RCC 7860 (cell line): ENCODE measurements at regions not wholly inside any gene's neighbourhood (a gene's known extent, or its start where the extent isn't known, plus 50 kb on each side); places are given as distances from the start of the nearest gene placed in this dataset.
"Not testable (repeated sequence)": the region's sequence is repeated elsewhere in the genome, so short reads cannot be mapped to it uniquely, and the experiment has no call there.

Source experiments
- DNase-seq: peaks from one replicate; pipeline ENCODE4 v3.0.0-alpha.2; 2015; ENCODE audit warnings: low spot score
- FAIRE-seq: peaks from 2 replicates; lab custom pipeline; 2012; peaks lifted over from hg19 to GRCh38; lab: Jason Lieb, UNC

DNA sequence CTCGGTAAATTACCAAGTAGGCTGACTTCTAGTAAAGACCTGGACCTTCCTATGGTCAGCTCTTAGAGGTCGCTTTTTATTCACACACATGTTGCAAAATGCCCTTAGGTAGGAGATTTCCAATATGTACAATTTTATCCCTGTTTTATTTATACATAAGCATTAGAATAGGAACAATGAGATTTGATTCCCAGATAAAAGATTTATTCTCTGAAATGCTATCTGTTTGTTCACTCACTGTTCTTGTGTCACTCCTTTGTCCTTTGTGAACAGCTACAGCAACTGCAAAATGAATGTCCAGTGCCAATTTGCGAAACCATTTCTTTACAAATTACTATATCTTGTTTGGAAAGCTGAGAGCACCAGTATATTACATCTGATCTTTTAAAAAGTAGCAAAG lies 991.5 kb upstream of the TYRP1 start:
- FAIRE-seq (no peak), DNase-seq (no peak)

DNA sequence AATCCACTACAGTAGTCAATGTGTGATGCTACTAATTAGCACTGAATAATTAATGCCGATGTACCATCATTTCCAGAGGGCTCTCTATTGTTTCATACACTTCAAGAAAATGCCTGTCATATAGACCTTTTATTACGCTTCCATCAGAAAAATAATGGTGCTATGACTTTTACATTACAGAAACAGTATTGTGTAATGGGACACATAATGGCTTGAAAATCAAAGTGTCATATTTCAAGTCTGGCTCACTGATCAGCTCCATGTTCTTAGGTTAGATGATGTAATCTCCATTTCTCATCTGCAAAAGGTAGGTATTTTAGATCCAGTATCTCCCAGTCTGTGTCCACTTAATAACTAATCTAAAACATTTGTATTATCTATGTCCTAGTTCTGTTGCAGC lies 990.6 kb upstream of the TYRP1 start:
- DNase-seq (no peak), FAIRE-seq (no peak)

DNA sequence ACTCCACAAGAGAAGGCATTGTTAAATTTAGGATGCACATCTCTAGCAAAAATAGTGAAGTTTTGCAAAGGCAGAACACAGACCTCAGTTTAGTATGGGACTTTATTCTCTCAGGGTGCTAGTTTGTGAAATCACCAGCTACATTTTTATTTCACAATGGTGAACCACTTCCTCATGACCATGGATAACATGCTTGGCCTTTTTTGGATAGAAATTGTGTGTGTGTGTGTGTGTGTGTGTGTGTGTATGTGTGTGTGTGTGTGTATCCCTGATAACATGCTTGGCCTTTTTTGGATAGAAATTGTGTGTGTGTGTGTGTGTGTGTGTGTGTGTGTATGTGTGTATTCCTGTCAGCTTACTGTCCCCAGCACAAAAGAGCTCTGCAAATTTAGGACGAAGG lies 989.0 kb upstream of the TYRP1 start:
- not testable (repeated sequence) for FAIRE-seq, DNase-seq

DNA sequence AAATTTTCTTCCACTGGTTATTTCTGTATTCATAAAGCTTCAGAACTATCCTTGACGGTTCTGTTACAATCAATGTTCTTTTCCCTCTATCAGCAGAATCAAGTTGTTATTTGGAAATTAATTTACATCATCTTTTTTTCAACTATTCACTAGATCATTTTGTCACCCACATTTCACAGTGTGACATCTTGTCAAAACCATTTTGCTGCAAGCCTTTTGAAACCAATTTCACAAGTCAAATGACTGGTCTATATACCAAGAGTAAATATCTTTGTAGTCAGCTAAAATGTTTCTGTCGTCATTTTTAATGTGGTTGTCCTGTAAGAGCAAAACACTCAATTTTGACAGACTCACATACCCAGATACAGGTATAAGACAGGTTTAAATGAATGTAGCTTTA lies 984.3 kb upstream of the TYRP1 start:
- FAIRE-seq (no peak), DNase-seq (no peak)

DNA sequence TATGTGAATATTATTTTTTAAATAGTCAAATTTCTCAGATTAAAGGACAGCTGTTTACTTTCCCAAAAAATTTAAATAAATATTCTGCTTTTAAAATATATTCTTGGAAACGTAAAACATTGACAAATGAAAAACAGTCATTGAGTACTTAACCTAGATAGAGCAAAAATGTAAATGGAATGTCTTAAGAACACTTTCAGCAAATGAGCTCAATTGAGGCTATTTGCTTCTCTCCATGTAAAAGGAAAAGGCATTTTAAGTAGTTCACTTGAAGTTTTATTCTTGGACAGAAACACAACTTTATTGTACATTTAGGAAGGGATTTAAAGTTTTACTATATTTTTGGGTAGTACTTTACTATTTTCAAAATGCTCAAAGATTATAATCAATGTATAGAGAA lies 983.6 kb upstream of the TYRP1 start:
- FAIRE-seq: no peak
- no peak for DNase-seq

DNA sequence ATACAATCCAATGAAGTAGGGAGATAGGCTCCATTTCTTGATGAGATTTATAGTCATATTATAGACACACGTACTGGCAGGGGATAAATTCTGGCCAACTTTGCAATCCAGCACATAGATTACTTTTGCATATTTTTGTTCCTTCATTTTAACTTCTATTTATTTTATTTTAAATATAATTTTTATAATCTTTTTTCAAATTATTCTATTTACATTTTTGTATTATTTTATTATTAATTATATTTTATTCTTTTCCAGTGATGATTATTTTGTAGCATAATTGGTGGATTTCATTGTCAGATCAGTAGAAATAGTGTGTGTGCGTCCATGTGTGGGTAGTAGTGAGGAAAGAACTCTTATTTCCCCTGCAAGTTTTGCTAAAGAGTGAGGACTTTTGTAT lies 980.1 kb upstream of the TYRP1 start:
- no peak for FAIRE-seq
- no peak for DNase-seq

DNA sequence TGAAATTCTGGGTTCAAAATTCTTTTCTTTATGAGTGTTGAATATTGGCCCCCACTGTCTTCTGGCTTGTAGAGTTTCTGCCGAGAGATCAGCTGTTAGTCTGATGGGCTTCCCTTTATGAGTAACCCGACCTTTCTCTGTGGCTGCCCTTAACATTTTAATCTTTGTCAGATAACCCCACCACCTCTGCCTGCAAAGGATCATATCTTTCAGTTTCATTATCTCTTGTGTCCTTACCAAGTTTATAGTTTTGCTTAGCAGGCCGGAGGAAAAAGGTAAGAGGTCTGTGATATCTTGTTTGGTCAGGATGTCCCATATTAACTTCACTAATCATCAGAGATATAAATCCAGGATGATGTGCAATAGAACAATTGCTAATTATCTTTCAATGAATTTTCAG lies 970.2 kb upstream of the TYRP1 start:
- DNase-seq: no peak

DNA sequence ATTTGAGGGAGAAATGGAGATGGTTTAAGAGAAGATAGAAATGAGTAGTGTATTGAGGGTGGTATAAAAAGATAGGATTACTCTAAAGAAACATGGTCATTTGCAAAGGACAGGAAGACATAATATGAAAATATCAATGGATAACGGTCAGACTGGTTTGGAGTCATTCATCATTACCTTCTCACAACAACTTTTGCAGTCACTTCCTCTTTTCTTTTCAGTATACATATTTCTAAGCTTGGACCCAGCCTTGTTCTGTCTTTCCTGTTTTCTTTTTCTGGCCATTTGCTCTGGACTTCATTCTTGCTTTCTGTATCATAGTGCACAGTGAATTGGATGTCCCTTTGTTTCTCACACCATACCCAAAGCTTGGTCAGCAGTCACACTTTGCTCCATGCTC lies 966.5 kb upstream of the TYRP1 start:
- no peak for FAIRE-seq
- DNase-seq: no peak

More for the DNA sequence above, 970.2 kb upstream of the TYRP1 start:
- no peak for FAIRE-seq

DNA sequence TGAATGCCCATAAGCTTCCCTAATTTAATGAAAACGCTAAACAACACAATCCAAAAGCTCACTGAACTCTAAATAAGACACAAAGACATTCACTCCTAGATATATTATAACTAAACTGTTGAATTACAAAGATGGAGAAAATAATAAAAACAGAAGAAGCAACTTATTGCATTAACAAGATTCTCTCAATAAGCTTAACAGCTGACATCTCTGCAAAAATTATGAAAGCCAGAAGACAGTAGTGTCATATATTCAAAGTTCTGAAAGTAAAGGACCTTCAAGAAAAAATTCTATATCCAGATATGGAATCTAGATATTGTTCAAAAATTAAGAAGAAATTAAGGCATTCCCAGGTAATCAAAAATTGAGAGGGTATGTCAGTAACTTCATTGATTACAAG lies 957.8 kb upstream of the TYRP1 start:
- FAIRE-seq: no peak

DNA sequence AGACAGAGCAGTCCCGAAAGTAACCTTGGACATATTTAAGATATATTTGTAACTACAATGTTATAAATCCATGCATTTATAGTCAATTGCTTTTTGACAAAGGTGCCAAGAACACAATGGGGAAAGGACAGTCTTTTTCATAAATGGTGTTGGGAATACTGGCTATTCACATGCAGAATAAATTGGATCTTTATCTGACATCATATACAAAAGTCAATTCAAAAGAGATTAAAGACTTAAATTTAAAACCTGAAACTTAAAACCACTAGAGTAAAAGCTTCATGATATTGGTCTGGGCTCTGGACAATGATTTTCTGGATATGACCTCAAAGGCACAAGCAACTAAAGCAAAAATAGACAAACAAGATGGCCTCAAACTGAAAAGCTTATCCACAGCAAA lies 950.7 kb upstream of the TYRP1 start:
- FAIRE-seq: no peak
- no peak for DNase-seq

More for the DNA sequence above, 957.8 kb upstream of the TYRP1 start:
- no peak for DNase-seq

DNA sequence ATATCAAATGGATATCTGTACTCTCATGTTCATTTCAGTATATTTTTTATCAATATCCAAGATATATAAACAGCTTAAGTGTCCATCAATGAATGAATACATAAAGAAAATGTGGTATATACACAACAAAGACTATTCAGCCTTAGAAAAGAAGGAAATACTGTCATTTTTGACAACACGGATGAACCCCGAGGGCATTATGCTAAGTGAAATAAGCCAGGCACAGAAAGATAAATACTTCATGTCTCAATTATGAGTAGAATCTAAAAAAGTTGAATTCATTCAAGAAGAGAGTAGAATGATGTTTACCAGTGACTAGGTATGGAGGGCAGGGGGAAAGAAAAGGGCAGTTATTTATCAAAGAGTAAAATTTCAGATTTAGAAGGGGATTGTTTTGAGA lies 949.8 kb upstream of the TYRP1 start:
- no peak for FAIRE-seq
- no peak for DNase-seq

DNA sequence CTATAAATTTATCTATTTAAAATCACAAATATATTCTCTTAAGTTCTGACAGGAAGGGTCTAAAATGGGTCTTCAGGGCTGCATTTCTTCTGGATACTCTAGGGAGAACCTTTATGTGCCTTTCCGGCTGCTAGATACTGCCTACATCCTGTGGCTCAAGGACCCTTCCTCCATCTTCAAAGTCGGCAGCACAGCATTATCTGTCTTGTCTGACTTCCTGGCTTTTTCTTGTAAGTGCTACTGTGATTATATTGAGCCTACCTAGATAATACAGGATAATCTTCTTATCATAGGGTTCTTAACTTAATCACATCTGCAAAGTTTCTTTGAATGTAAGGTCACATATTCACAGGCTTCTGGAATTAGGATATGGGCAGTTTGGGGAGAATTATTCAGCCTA lies 943.8 kb upstream of the TYRP1 start:
- DNase-seq (no peak), FAIRE-seq (no peak)

DNA sequence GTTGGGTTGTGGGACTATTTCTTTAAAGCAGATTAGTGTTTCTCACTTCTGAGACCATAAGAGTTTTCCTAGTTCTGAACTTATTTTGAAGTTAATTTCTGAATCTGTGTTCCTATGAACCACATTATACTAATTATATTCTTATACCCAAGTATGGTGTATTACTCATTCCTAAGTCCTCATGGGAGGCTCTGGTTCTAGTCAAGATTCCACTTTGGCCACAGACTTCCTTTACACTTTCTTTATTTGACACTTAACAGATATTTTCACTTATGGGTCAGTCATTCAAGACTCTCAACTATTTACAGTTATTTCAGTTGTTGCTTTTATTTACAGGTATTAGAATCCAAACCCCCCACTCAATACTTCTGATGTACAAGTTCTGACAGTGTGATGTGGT lies 937.2 kb upstream of the TYRP1 start:
- no peak for FAIRE-seq
- no peak for DNase-seq

DNA sequence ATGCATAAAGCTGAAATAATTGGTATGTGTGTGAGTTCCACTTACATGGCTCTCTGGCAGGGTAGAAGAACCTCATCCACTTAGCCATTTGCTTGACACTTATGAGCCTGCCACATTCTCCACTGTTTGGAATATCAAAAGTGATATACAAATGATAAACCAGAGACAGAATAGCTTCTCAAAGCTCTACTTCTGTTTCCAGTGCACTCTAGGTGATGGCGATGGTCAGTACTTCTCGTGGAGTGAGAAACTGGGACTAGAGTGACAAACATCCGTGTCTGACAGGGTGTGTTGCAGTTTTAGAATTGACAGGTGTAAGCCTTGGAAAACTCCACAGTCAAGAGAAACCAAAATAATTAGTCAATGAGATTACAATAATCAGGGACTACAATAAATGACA lies 935.8 kb upstream of the TYRP1 start:
- FAIRE-seq: no peak

DNA sequence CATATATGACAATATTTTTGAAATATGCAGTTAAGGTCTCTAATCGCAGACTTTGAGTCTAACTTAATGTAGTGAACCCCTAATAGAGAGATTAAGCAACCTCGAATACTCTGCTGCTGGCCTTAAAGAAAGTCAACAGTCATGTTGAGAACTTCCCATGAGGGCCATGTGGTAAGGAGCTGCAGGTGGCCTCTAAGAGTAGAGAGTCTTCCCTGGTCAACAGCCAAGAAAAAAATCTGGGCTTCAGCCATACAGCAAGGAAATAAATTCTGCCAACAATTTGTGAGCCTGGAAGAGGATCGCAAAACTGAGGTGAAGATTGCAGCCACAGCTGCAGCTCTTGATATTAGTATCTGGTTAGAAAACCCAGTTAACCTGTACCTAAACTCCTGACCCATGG lies 935.2 kb upstream of the TYRP1 start:
- DNase-seq (no peak), FAIRE-seq (no peak)

More for the DNA sequence above, 935.8 kb upstream of the TYRP1 start:
- DNase-seq: no peak

DNA sequence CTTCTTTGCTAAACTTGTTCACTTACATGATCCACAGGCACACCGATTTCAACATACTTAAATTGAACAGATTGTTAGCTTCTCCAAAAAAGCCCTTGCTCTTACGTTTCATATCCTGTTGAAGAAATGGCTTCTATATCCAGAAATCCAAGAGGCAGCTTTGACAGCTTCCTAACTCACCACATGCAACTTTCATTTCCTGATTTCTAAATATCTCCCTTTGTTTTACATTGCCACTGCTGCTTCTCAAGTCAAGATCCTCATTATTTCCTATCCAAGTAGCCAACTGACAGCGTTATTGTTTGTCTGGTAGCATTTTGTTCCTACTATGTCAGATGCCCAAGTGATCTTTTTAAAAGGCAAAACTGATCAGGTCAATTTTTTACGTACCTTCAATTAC lies 913.2 kb upstream of the TYRP1 start:
- FAIRE-seq: no peak
- no peak for DNase-seq

DNA sequence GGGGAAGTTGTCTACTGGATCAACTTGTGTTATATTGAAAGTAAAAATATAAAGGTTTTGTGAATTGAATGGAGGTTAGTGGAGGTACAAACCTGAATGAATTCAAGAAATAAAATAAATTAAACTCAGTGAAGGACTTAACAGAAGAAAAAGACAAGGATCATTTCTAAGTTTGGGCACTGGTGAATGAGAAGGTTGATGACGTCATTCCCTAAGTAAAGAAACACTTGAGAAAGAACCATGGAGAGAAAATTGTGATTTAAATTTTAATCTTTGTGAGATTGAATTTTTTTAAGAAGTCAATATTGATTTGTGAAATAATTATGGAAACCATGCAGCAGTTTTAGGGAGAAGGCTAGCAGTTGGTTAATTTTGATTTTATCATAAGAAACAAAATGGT lies 900.3 kb upstream of the TYRP1 start:
- FAIRE-seq (no peak), DNase-seq (no peak)

DNA sequence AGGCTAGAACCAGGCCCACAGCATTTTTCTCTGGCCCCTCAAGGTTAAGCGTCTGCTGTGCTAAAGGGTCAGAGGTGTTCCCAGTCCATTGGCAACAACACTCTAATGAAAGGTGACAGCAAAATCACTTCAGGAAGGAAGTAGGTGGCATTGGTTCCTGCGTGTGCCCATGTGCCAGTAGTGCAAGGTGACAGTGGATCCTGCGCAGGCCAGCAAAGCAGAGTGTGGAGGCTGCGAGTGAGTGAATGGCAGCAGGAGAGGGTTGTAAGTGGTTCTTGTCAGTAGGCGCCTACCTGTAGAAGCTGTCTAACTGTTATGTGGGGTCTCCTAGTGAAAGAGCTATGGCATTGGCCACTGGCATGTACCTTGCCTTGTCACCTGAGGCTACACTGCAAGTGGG lies 898.2 kb upstream of the TYRP1 start:
- DNase-seq (no peak), FAIRE-seq (no peak)

DNA sequence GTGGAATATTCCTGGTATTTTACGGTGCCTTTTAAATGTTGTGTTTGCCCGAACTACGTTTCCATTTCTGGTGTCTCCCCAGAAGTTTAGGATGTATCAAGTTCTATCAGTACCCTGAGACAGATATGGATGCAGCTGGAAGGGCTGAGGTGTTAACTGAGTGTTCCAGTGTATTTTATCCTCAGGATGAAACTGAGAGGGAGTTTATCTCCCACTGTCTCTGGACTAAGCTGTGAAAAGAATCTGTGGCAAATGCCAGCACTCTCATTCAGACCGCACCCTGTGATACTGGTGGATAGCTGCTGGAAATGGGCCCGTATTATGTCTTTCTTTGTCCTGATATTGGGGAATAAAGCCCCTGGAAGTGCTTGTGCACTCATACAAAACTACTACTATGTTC lies 887.2 kb upstream of the TYRP1 start:
- no peak for DNase-seq
- FAIRE-seq: no peak

DNA sequence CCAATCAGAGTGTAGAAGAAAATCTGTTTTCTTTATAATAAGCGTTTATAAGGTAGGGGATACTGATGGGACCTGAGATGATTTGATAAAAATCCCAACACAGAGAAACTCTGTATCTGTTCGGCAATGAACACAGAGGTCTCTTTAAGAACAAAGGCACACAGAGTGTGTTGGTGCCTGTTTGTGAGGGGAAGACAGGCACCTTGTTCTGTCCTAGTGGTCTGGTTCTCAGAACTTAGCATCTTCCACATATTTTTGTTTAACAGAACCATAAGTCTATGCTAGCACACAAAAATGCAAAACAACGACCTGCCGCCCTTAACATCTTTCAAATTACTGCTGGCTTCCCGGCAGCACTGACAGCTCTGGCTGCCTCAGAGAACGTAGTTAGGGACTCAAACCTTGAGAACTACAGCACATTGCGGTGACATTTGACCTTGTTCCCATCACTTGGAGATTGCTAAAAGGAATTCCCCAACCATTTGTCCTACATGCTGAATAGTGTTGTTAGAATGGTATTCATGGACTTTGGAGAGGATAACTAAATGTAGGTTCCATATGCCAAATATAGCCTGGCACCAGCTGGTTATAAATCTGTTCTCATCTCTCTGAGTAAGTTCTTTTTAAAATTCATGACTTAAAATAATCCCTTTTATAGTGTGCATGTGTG lies 871.7 kb upstream of the TYRP1 start:
- FAIRE-seq (no peak), DNase-seq (no peak)

DNA sequence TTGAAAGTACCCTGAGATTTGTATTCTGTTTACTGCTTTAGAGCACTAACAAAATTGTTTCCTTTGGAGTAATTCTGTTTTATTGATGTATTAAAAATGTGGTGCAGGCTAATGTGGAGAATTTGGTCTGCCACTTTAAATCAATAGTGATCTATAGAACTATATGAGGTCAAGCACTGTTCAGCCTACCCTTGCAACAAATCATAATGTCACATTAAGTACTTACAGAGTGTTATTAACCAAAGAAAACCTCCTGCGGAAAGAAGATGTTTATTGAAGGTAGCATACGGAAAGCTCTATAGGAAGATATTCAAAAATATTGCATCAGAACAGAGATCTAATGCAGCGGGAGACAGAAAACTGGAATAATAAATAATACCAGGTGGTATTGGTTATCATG lies 865.0 kb upstream of the TYRP1 start:
- no peak for FAIRE-seq

DNA sequence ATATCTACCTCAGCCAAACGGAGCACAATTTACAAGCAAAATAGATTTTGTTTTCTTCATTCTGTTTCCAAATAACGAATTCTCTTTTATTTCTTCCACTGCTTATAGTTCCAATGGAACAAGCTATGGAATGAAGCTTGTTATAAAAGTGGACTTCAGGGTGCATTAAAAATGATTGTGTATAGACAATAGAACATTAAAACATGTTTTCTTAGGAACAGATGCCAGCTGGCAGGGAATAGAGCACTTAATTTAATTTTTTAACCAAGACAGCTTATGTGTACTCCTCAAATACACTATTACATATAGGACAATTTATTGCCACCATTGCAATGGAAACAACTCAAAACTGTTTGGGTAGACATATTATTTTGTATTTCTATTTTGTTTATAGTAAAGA lies 860.1 kb upstream of the TYRP1 start:
- FAIRE-seq: no peak
- no peak for DNase-seq

More for the DNA sequence above, 865.0 kb upstream of the TYRP1 start:
- no peak for DNase-seq

DNA sequence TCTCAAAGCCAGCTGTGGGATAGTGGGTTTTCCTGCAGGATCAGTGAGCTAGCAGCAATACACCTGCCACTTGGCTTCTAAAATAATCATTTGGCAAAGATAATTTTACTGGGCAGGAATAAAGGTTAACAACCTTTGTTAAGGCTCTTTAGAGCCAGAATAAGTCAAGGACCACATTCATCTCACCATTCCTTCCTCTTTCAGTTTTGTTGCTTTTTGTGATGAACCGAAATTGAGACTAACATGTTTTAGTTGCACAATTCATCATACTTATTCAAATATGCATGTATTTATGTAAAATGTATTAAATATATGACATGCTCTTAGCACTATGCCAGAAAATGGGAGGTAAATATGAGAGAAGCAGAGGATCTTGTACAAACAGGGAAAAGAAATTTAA lies 824.4 kb upstream of the TYRP1 start:
- FAIRE-seq (no peak), DNase-seq (no peak)
